ENCODE measurements at regions not wholly inside any gene's neighbourhood (a gene's known extent, or its start where the extent isn't known, plus 50 kb on each side); places are given as distances from the start of the nearest gene placed in this dataset.

- no peak overlapping the region for H2BK120ac ChIP-seq (ENCODE audit: low read depth, low read length)
- H2AK9ac ChIP-seq (replicated peaks; ENCODE audit: low read depth, low read length, poor library complexity) = no peak overlapping the region
- H4K91ac ChIP-seq (ENCODE audit: insufficient read depth, low read depth, low read length) = no peak overlapping the region
- H2AK5ac ChIP-seq (ENCODE audit: low read depth, low read length) = no peak overlapping the region
- no peak overlapping the region for H4K8ac ChIP-seq (ENCODE audit: low read depth in 2 of 2, low read length in 2 of 2)
- no peaks in the 10 kb centered on the region for H3K36me3 ChIP-seq (ENCODE audit: control insufficient read depth, insufficient read depth, low read length)
- TF ChIP-seq USF2 (IDR thresholded peaks at IDR 0.05; ENCODE audit: low read depth, low read length) (no peak), CHD1 (IDR thresholded peaks at IDR 0.05; ENCODE audit: low read depth, low read length) (no peak), CEBPB (IDR thresholded peaks at IDR 0.05; ENCODE audit: low read depth, low read length) (no peak), RCOR1 (IDR thresholded peaks at IDR 0.05; ENCODE audit: insufficient replicate concordance, low read length) (no peak), MAFK (IDR thresholded peaks at IDR 0.05; ENCODE audit: low read depth, low read length) (no peak), NFE2L2 (IDR thresholded peaks at IDR 0.05; ENCODE audit: low read depth, low read length) (no peak), RAD21 (IDR thresholded peaks at IDR 0.05; ENCODE audit: low read length) (no peak), CTCF (conservative IDR thresholded peaks at IDR 0.05; ENCODE audit: low read depth, low read length) (no peak), MXI1 (IDR thresholded peaks at IDR 0.05; ENCODE audit: borderline replicate concordance, low read depth, low read length) (no peak), FOS (IDR thresholded peaks at IDR 0.05; ENCODE audit: low read depth, low read length) (no peak), ELK1 (IDR thresholded peaks at IDR 0.05; ENCODE audit: borderline replicate concordance, low read depth, low read length) (no peak), SMC3 (IDR thresholded peaks at IDR 0.05; ENCODE audit: low read depth, low read length) (no peak), BHLHE40 (IDR thresholded peaks at IDR 0.05; ENCODE audit: low read depth, low read length) (no peak), POLR2A (IDR thresholded peaks at IDR 0.05; ENCODE audit: low read depth, low read length) (no peak), RFX5 (IDR thresholded peaks at IDR 0.05; ENCODE audit: low read depth, low read length) (no peak), MAZ (IDR thresholded peaks at IDR 0.05; ENCODE audit: borderline replicate concordance, low read depth, low read length) (no peak)
- BruUV-seq (replicated peaks) = no TSS peak
- ChIA-PET POLR2A (ENCODE audit: unreplicated experiment) (no interaction called here), CTCF (no interaction called here)
- ATAC-seq (ENCODE audit: low read depth) = no peak
- no peak overlapping the region for H2BK20ac ChIP-seq (ENCODE audit: low read depth, low read length)
- H3K79me1 ChIP-seq (ENCODE audit: low read depth in 1 of 2, low read length in 2 of 2) = no peaks in the 10 kb centered on the region
- no peak overlapping the region for H3K14ac ChIP-seq (replicated peaks; ENCODE audit: low read depth, low read length)
- DNase-seq = no peak
- no peak overlapping the region for H4K5ac ChIP-seq (ENCODE audit: low read depth, low read length)
- no peak overlapping the region for H3K18ac ChIP-seq (ENCODE audit: low read depth, low read length)
- H3K56ac ChIP-seq (ENCODE audit: extremely low read depth, insufficient read depth, low read length) = no peak overlapping the region
- dilution Hi-C loops (cut with HindIII; ENCODE audit: low sequenced_read_pairs, unreplicated experiment) = no loop called here
- H2BK5ac ChIP-seq (ENCODE audit: low read depth, low read length, poor library complexity, severe bottlenecking) = no peak overlapping the region
- intact Hi-C loops (cut with micrococcal nuclease) = no loop called here
- no peaks in the 10 kb centered on the region for H3K4me1 ChIP-seq (ENCODE audit: control insufficient read depth, insufficient read depth, low read length)
- no peaks in the 10 kb centered on the region for H3K9me1 ChIP-seq (ENCODE audit: insufficient read depth, low read length)
- H3K9me3 ChIP-seq (ENCODE audit: control insufficient read depth, insufficient read depth, low read length) = peaks cover under 1% of the 10 kb centered on the region; the same call in 1 of the 2 replicates
- no peak overlapping the region for H3K9ac ChIP-seq (ENCODE audit: low read depth, low read length)
- WGBS, 2 experiments (ENCODE audit: extremely low coverage in 2 of 2, insufficient read length in 1 of 2) = no CpG with 5 or more reads among the region's 4 CpGs
- H3K4me3 ChIP-seq (ENCODE audit: insufficient read depth, low read depth, low read length) = no peak overlapping the region
- H3K4me2 ChIP-seq (ENCODE audit: low read depth, low read length) = no peak overlapping the region
- no peak overlapping the region for H2BK15ac ChIP-seq (ENCODE audit: low read depth, low read length)
- H3K27me3 ChIP-seq (ENCODE audit: control insufficient read depth, insufficient read depth, low read length) = no peaks in the 10 kb centered on the region
- in situ Hi-C loops (cut with MboI; ENCODE audit: low sequenced_read_pairs) = no loop called here
- no peak overlapping the region for H3K23ac ChIP-seq (ENCODE audit: low read depth, low read length)
- no peak overlapping the region for H2AFZ ChIP-seq (replicated peaks; ENCODE audit: low read length, poor library complexity)
- no peak overlapping the region for H3K4ac ChIP-seq (ENCODE audit: low read depth, low read length)
- H4K20me1 ChIP-seq (ENCODE audit: insufficient read depth, low read length) = no peaks in the 10 kb centered on the region
- no peak overlapping the region for H3K27ac ChIP-seq (ENCODE audit: insufficient read depth, low read length)
These were observed 841.5 kb downstream of the ANKRD7 start for GRCh38 chr7:119065966-119066365.

Data from IMR-90 (cell line).